ENCODE measurements at regions not wholly inside any gene's neighbourhood (a gene's known extent, or its start where the extent isn't known, plus 50 kb on each side); places are given as distances from the start of the nearest gene placed in this dataset.

DNA sequence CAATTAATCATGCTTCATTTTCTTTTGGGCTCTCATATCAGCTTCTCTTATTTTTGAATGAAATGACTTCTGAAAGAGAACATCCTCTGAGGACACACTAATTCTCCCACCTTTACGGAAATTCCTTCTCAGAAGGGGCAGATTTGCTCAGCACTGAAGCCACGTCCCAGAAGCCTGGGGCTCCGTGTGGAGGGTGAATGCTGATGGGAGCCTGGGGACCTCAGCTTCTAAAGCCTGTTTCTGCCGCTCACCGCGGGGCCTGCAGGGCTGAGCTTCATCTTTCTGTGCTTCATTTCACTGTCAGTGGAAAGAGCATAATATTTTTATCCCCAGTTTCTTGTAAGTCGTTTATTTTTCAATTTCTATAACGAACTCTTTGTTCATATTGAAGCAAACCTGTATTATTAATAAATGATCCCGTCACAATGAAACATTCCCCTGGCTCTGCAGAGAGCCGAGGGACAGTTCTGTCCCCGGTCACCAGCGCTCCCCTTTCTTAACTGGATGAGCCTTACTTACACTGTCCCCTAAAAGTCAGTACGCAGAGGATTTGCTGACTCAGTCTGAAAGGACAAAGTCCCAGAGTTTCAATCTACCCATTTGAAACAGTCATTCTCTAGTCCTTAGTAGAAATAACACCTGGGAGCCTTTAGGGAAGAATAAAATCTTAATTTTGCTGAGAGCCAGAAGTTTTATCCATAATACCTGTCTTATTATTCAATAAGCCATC is 364.6 kb upstream of the FAT1 start:
- TF ChIP-seq, protein P1, sequence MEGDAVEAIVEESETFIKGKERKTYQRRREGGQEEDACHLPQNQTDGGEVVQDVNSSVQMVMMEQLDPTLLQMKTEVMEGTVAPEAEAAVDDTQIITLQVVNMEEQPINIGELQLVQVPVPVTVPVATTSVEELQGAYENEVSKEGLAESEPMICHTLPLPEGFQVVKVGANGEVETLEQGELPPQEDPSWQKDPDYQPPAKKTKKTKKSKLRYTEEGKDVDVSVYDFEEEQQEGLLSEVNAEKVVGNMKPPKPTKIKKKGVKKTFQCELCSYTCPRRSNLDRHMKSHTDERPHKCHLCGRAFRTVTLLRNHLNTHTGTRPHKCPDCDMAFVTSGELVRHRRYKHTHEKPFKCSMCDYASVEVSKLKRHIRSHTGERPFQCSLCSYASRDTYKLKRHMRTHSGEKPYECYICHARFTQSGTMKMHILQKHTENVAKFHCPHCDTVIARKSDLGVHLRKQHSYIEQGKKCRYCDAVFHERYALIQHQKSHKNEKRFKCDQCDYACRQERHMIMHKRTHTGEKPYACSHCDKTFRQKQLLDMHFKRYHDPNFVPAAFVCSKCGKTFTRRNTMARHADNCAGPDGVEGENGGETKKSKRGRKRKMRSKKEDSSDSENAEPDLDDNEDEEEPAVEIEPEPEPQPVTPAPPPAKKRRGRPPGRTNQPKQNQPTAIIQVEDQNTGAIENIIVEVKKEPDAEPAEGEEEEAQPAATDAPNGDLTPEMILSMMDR (conservative IDR thresholded peaks at IDR 0.05; ENCODE audit: low read depth, low read length), result no peak
- no peak for TF ChIP-seq EZH2 (IDR thresholded peaks at IDR 0.05; ENCODE audit: borderline replicate concordance, low read depth, low read length, poor library complexity, severe bottlenecking)

All from A673 (cell line).